GM23248 (cell line): ENCODE measurements at regions not wholly inside any gene's neighbourhood (a gene's known extent, or its start where the extent isn't known, plus 50 kb on each side); places are given as distances from the start of the nearest gene placed in this dataset.

Experiments
- DNase-seq: peaks from one replicate; pipeline ENCODE4 v3.0.0-alpha.2; 2015
- H2AFZ ChIP-seq: fragments of 200-600 bp; sonication (generic); 2 replicates; pipeline ENCODE4 v1.6.1; 2016; ENCODE audit warnings: antibody characterized with exemption
- H3F3A ChIP-seq: fragments of 200-600 bp; sonication (generic); 2 replicates; pipeline ENCODE4 v1.6.1; 2016; ENCODE audit warnings: mild to moderate bottlenecking, antibody characterized with exemption, mixed run types; ENCODE audit not compliant: insufficient read depth
- H3K27ac ChIP-seq: fragments of 200-600 bp; sonication (generic); 2 replicates; pipeline ENCODE4 v1.5.1; 2016; ENCODE audit warnings: mild to moderate bottlenecking
- H3K27me3 ChIP-seq: fragments of 200-600 bp; sonication (generic); replicated peaks from 2 replicates; pipeline ENCODE4 v1.6.1; 2016; ENCODE audit warnings: mild to moderate bottlenecking; ENCODE audit not compliant: insufficient read depth
- H3K36me3 ChIP-seq: fragments of 200-600 bp; sonication (generic); 2 replicates; pipeline ENCODE4 v1.6.1; 2016; ENCODE audit warnings: low read depth, mild to moderate bottlenecking
- H3K4me1 ChIP-seq: fragments of 200-600 bp; sonication (generic); 2 replicates; pipeline ENCODE4 v1.6.1; 2016; ENCODE audit warnings: mild to moderate bottlenecking; ENCODE audit not compliant: insufficient read depth
- H3K4me2 ChIP-seq: fragments of 200-600 bp; sonication (generic); one replicate; pipeline ENCODE4 v1.6.1; 2016; ENCODE audit warnings: mild to moderate bottlenecking; ENCODE audit not compliant: unreplicated experiment
- H3K4me3 ChIP-seq: fragments of 200-600 bp; sonication (generic); 2 replicates; pipeline ENCODE4 v1.5.1; 2016; ENCODE audit warnings: mild to moderate bottlenecking
- H3K79me2 ChIP-seq: fragments of 200-600 bp; sonication (generic); 2 replicates; pipeline ENCODE4 v1.6.1; 2016; ENCODE audit warnings: mild to moderate bottlenecking; ENCODE audit not compliant: insufficient read depth
- H3K9ac ChIP-seq: fragments of 200-600 bp; sonication (generic); 2 replicates; pipeline ENCODE4 v1.6.1; 2016; ENCODE audit warnings: mild to moderate bottlenecking
- H3K9me2 ChIP-seq: fragments of 200-600 bp; sonication (generic); 2 replicates; pipeline ENCODE4 v1.6.1; 2016; ENCODE audit warnings: mixed run types, mild to moderate bottlenecking, moderate library complexity; ENCODE audit not compliant: insufficient read depth
- H3K9me3 ChIP-seq: fragments of 200-600 bp; sonication (generic); one replicate; pipeline ENCODE4 v1.6.1; 2017; ENCODE audit warnings: low read depth
- H4K20me1 ChIP-seq: fragments of 200-600 bp; sonication (generic); 2 replicates; pipeline ENCODE4 v1.6.0; 2016; ENCODE audit not compliant: insufficient read depth
- EZH2 ChIP-seq: fragments of 200-600 bp; sonication (generic); IDR thresholded peaks from 2 replicates; pipeline ENCODE4 v1.6.1; 2018; ENCODE audit warnings: antibody characterized with exemption, mild to moderate bottlenecking; ENCODE audit not compliant: insufficient read depth, poor library complexity, severe bottlenecking
- EZH2phosphoT487 ChIP-seq: fragments of 200-600 bp; sonication (generic); IDR thresholded peaks from 2 replicates; pipeline ENCODE4 v1.6.1; 2018; ENCODE audit warnings: antibody characterized with exemption, moderate library complexity, mild to moderate bottlenecking, low read depth; ENCODE audit not compliant: insufficient read depth
- WGBS, 2 experiments: methylation state at CpG; one replicate each; pipeline ENCODE4 v1.1.6; 2015 to 2017; ENCODE audit warnings: low lambda C conversion rate in 2 of 2, low coverage in 1 of 2; ENCODE audit errors: missing lambda C conversion rate in 2 of 2; 5-methylcytosine and 5-hydroxymethylcytosine counted together
- in situ Hi-C: fragments of 300-500 bp; cut with MboI; formaldehyde crosslinking; loops from 2 replicates; pipeline ENCODE4 v1.15.0; 2020

DNA sequence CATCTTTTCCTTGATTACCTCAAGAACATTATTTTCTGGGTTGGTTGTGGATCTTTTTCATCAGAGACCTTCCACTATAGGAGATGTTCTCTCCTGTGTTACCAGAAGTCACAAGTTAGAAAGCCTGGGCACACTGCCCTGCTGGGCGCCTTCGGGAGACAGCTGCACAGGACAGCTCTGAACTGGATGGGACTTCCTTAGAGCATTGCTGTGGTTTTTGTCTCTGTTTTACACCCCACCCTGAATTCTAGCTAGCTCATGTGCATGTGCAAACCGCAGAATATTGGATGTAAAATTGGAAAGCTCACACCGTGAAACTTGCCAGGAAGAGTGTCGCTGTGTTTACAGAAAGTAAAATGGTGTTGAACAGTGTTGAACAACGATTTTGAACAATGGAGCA, 54.4 kb upstream of the SEC61G start:
- TF ChIP-seq EZH2, result no peak
- TF ChIP-seq EZH2phosphoT487, result no peak
- Histone ChIP-seq H3K9me2 (no peaks in the 10 kb centered on the region), H4K20me1 (no peaks in the 10 kb centered on the region), H3K27me3 (peaks cover 30% of the 10 kb centered on the region), H3K79me2 (no peaks in the 10 kb centered on the region), H3F3A (peaks cover 16% of the 10 kb centered on the region), H3K36me3 (no peaks in the 10 kb centered on the region), H3K4me3 (no peak overlapping the region), H3K9ac (no peak overlapping the region), H3K9me3 (no peaks in the 10 kb centered on the region), H3K4me2 (no peak overlapping the region), H3K4me1 (peaks cover 22% of the 10 kb centered on the region), H3K27ac (no peak overlapping the region), H2AFZ (no peak overlapping the region)
- no peak for DNase-seq
- in situ Hi-C loops, result no loop called here
- WGBS, 2 experiments, result 54 to 56% methylated on average over 6 of the region's 6 CpGs

DNA sequence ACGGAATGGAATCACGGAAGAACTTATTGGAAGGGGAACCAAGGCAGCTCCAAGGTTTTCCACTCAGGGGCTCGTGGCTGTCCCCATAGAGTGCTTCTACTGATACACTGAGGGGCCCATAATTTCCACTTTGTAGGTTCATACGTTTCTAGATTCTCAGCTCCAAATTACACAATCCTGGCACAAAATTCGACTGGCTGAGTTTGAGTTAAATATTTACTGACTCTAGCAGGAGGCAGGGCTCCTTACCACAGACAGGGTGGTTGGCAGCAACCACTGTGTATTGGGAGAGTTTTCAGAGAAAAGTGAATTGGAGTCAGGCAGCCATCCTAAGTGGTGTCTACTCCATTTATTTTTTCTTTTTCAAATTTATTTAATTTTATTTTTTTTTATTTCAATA, 55.4 kb upstream of the SEC61G start:
- Histone ChIP-seq H3K9ac (no peak overlapping the region), H3K4me2 (no peak overlapping the region), H3K27me3 (peaks cover 37% of the 10 kb centered on the region), H3K79me2 (no peaks in the 10 kb centered on the region), H4K20me1 (no peaks in the 10 kb centered on the region), H3K27ac (no peak overlapping the region), H3K9me3 (no peaks in the 10 kb centered on the region), H3K4me3 (no peak overlapping the region), H3K36me3 (no peaks in the 10 kb centered on the region), H3K9me2 (no peaks in the 10 kb centered on the region), H3K4me1 (peaks cover 22% of the 10 kb centered on the region), H3F3A (peaks cover 16% of the 10 kb centered on the region), H2AFZ (no peak overlapping the region)
- 71 to 83% methylated on average over 5 of the region's 5 CpGs for WGBS, 2 experiments
- DNase-seq, result no peak
- in situ Hi-C loops, result no loop called here
- TF ChIP-seq EZH2, result no peak

DNA sequence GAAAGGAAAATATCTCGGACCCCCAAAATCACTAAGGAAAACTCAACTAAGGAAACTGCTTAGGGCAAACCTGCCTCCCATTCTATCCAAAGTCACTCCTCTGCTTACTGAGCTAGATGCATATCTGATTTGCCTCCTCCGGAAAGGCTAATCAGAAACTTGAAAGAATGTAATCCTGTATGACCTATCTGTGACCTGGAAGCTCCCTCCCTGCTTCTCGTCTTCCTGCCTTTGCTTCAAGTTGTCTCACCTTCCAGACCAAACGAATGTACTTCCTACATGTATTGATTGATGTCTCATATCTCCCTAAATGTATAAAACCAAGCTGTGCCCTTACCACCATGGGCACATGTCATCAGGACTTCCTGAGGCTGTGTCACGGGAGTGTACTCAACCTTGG, 58.1 kb upstream of the SEC61G start:
- no peak overlapping the region for H3K9ac ChIP-seq
- in situ Hi-C loops, result no loop called here
- no peak overlapping the region for H3K27ac ChIP-seq
- H3K36me3 ChIP-seq, result no peaks in the 10 kb centered on the region
- TF ChIP-seq EZH2 (no peak), EZH2phosphoT487 (no peak)
- H3K9me3 ChIP-seq, result no peaks in the 10 kb centered on the region
- no peak overlapping the region for H3K4me2 ChIP-seq
- H2AFZ ChIP-seq, result no peak overlapping the region
- H4K20me1 ChIP-seq, result no peaks in the 10 kb centered on the region
- H3K9me2 ChIP-seq, result no peaks in the 10 kb centered on the region
- no peaks in the 10 kb centered on the region for H3F3A ChIP-seq
- no peak overlapping the region for H3K4me3 ChIP-seq
- no peak for DNase-seq
- 86 to 88% methylated on average over 5 of the region's 5 CpGs for WGBS, 2 experiments
- H3K27me3 ChIP-seq, result peaks cover 37% of the 10 kb centered on the region
- H3K4me1 ChIP-seq, result peaks cover under 1% of the 10 kb centered on the region
- H3K79me2 ChIP-seq, result no peaks in the 10 kb centered on the region

DNA sequence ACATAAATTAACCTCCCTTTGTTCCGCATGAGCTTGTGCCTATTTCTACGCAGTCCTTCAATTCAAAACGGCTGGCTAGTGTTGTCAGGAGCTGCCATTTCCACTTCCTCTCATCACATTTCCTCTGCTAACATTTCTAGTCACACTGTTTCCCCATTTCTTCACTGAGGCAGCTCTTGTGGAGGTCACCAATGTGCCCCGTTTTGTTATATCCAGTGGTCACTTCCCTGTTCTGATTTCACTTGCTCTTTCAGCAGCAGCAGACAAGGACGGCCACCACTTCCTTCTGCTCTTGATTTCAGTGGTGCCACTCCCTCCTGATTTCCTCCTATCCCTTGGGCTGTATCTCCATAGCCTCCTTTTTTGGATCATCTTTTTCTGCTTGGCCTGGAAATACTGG, 64.8 kb upstream of the SEC61G start:
- 0 out of 2 replicates have a peak, but pooled peaks cover 7% of the 10 kb centered on the region for H3K27me3 ChIP-seq
- no peak overlapping the region for H2AFZ ChIP-seq
- WGBS, 2 experiments, result 66 to 73% methylated on average over 5 of the region's 5 CpGs

DNA sequence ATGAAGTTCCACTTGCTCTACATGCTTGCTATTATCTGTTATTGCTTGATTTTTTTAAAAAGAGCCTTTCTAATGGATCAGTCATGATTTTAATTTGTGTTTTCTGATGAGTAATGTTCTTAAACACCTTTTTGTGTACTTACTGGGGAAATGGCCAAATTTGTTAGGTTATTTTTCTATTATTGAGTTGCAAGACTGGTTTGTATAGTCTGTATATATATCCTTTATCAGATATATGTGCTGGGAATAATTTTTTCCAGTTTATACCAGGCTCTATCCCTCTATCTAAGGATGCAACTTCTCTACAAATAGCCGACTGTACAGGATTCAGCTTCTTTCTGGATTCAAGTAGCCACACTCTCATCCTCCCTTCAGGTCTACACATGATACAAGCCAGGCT, 65.6 kb upstream of the SEC61G start:
- TF ChIP-seq EZH2, result no peak
- TF ChIP-seq EZH2phosphoT487, result no peak
- no peaks in the 10 kb centered on the region for H3F3A ChIP-seq
- 0 out of 2 replicates have a peak, but pooled peaks cover 4% of the 10 kb centered on the region for H3K27me3 ChIP-seq
- WGBS, 2 experiments, result 90 to 100% methylated on average over 1 of the region's 1 CpG
- no peaks in the 10 kb centered on the region for H3K9me2 ChIP-seq
- H2AFZ ChIP-seq, result no peak overlapping the region
- no peaks in the 10 kb centered on the region for H3K79me2 ChIP-seq
- no peak overlapping the region for H3K4me3 ChIP-seq
- no peaks in the 10 kb centered on the region for H3K4me1 ChIP-seq
- no peaks in the 10 kb centered on the region for H3K9me3 ChIP-seq
- no peaks in the 10 kb centered on the region for H4K20me1 ChIP-seq
- H3K27ac ChIP-seq, result no peak overlapping the region
- H3K9ac ChIP-seq, result no peak overlapping the region
- H3K4me2 ChIP-seq, result no peak overlapping the region
- no peaks in the 10 kb centered on the region for H3K36me3 ChIP-seq
- in situ Hi-C loops, result no loop called here
- DNase-seq, result no peak

More for the DNA sequence above, 64.8 kb upstream of the SEC61G start:
- Histone ChIP-seq H3K79me2 (no peaks in the 10 kb centered on the region), H4K20me1 (no peaks in the 10 kb centered on the region), H3K4me2 (no peak overlapping the region), H3K4me1 (no peaks in the 10 kb centered on the region), H3K9me3 (no peaks in the 10 kb centered on the region), H3K4me3 (no peak overlapping the region), H3K9ac (no peak overlapping the region), H3F3A (no peaks in the 10 kb centered on the region), H3K27ac (no peak overlapping the region), H3K36me3 (no peaks in the 10 kb centered on the region), H3K9me2 (no peaks in the 10 kb centered on the region)
- in situ Hi-C loops, result no loop called here
- DNase-seq, result no peak
- no peak for TF ChIP-seq EZH2phosphoT487
